IMR-90 (cell line): ENCODE measurements at regions not wholly inside any gene's neighbourhood (a gene's known extent, or its start where the extent isn't known, plus 50 kb on each side); places are given as distances from the start of the nearest gene placed in this dataset.

Source experiments
- CEBPB ChIP-seq: IDR thresholded peaks from 2 replicates; pipeline ENCODE4 v1.6.1; 2012; ENCODE audit warnings: low read depth, low read length, improper control_type of control experiment
- CHD1 ChIP-seq: IDR thresholded peaks from 2 replicates; pipeline ENCODE4 v1.6.1; 2012; ENCODE audit warnings: low read depth, low read length, improper control_type of control experiment
- FOS ChIP-seq: fragments of 150-350 bp; IDR thresholded peaks from 2 replicates; pipeline ENCODE4 v1.6.1; 2016; ENCODE audit warnings: low read depth, low read length
- MAFK ChIP-seq: IDR thresholded peaks from 2 replicates; pipeline ENCODE4 v1.6.1; 2012; ENCODE audit warnings: low read depth, low read length, improper control_type of control experiment
- MXI1 ChIP-seq: IDR thresholded peaks from 2 replicates; pipeline ENCODE4 v1.6.1; 2012; ENCODE audit warnings: low read depth, mild to moderate bottlenecking, low read length, moderate library complexity, borderline replicate concordance
- POLR2A ChIP-seq: IDR thresholded peaks from 2 replicates; pipeline ENCODE4 v1.6.1; 2012; ENCODE audit warnings: mild to moderate bottlenecking, low read depth, low read length
- RAD21 ChIP-seq: IDR thresholded peaks from 2 replicates; pipeline ENCODE4 v1.6.1; 2012; ENCODE audit warnings: low read length, improper control_type of control experiment
- RCOR1 ChIP-seq: IDR thresholded peaks from 2 replicates; pipeline ENCODE4 v1.6.1; 2012; ENCODE audit warnings: mild to moderate bottlenecking, low read length, improper control_type of control experiment; ENCODE audit not compliant: insufficient replicate concordance
- RFX5 ChIP-seq: IDR thresholded peaks from 2 replicates; pipeline ENCODE4 v1.8.0; 2012; ENCODE audit warnings: low read depth, mild to moderate bottlenecking, low read length, moderate library complexity
- SMC3 ChIP-seq: fragments of 150-350 bp; IDR thresholded peaks from 2 replicates; pipeline ENCODE4 v1.6.1; 2016; ENCODE audit warnings: low read depth, mild to moderate bottlenecking, antibody characterized with exemption, low read length, moderate library complexity
- TF ChIP-seq, protein P1 (sequence below): conservative IDR thresholded peaks from 2 replicates; pipeline ENCODE4 v1.5.1; 2012; ENCODE audit warnings: mild to moderate bottlenecking, low read depth, low read length, improper control_type of control experiment

DNA sequence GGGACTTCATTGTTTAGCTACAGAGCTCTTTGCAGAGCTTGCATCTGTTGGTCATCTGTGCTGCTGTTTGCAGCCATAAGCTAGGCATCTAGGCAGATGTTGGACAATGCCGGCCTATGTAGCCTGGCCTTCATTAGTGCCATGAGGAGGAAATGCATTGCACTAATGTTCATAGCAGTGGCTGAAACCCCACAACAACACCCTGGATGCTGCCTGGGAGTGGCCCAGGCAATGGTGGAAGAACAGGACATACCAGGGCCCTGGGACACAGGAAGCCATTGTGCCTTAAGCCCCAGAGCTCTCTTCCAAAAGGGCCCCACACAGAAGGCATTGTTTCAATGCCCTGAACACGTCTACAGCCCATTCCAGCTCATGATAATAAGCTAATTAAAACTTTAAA lies 131.5 kb upstream of the LYZL1 start:
- TF ChIP-seq POLR2A (no peak), RCOR1 (no peak), FOS (no peak), SMC3 (no peak), CEBPB (no peak), RAD21 (no peak), MAFK (no peak), CHD1 (no peak), MXI1 (no peak), RFX5 (no peak)
- TF ChIP-seq, protein P1, sequence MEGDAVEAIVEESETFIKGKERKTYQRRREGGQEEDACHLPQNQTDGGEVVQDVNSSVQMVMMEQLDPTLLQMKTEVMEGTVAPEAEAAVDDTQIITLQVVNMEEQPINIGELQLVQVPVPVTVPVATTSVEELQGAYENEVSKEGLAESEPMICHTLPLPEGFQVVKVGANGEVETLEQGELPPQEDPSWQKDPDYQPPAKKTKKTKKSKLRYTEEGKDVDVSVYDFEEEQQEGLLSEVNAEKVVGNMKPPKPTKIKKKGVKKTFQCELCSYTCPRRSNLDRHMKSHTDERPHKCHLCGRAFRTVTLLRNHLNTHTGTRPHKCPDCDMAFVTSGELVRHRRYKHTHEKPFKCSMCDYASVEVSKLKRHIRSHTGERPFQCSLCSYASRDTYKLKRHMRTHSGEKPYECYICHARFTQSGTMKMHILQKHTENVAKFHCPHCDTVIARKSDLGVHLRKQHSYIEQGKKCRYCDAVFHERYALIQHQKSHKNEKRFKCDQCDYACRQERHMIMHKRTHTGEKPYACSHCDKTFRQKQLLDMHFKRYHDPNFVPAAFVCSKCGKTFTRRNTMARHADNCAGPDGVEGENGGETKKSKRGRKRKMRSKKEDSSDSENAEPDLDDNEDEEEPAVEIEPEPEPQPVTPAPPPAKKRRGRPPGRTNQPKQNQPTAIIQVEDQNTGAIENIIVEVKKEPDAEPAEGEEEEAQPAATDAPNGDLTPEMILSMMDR: no peak
